Retina (tissue), 1 donor: ENCODE measurements at regions not wholly inside any gene's neighbourhood (a gene's known extent, or its start where the extent isn't known, plus 50 kb on each side); places are given as distances from the start of the nearest gene placed in this dataset.
"Not testable (repeated sequence)": the region's sequence is repeated elsewhere in the genome, so short reads cannot be mapped to it uniquely, and the experiment has no call there.

Source experiments
- DNase-seq: peaks from one replicate; pipeline ENCODE4 v3.0.0-alpha.2; 2016

GRCh38 chr4:12005471-12005870 lies 576.8 kb upstream of the HS3ST1 start:
- DNase-seq: no peak

- DNase-seq: not testable (repeated sequence)
Observed at GRCh38 chr4:11996581-11996980, 567.9 kb upstream of the HS3ST1 start.

DNA sequence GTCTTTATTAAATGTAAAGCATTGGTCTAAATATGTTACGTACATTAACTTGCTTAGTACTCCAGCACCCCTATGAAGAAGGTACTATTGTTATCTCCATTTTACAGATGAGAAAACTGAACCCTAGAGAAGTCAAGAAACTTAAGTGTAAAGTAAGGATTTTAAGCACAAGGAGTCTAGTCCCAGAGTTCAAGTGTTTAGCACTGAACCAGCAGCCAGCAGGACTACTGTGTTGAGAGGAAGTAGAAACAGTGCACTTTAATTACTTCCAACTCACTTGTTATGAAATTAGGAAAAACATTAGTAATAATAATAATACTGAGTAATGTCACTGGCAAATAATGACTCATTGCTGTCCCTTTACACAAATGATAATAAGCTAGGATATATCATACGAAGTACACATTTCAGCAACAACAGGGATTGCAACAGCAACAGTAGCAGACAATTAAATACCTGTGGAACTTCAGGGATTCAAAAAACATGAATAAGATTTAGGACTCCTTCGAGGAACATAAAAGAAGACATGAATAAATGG lies 548.1 kb upstream of the HS3ST1 start:
- DNase-seq: no peak

DNA sequence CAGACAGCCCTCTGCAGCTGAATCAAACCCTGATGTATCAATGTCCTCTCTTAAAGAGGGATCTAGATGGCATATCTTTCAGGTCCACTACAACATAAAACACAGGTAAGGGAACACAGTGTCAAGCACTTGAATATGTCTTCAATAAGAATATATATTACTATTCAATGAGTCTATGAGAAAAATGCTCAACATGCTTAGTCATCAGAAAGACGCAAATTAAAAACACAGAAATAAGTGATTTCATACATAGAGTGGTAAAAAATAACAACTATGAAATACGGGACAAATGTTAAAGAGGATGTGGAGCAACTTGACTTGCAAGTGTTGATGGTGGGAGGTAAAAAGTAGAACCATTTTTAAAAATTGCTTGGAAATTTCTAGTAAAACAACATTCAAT lies 544.6 kb upstream of the HS3ST1 start:
- DNase-seq: no peak

GRCh38 chr4:11970754-11971153 lies 542.1 kb upstream of the HS3ST1 start:
- no peak for DNase-seq

DNA sequence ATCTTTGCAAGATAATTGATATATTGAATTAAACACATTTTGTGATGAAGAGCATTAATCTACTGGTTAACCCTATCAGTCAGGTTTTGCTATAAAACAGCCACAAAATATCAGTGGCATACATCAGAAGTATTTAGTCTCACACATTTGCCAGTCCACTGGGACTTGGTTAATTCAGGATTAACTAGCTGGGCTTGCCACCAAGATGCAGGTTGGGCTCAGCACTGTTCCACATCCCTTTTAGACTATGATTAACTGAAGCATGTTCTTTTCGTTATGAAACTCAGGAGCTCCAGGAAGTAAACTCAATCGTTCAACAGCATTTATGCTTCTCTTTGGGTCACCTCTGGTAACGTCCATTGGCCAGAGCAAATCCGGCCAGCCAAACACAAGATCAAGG lies 538.1 kb upstream of the HS3ST1 start:
- no peak for DNase-seq

DNA sequence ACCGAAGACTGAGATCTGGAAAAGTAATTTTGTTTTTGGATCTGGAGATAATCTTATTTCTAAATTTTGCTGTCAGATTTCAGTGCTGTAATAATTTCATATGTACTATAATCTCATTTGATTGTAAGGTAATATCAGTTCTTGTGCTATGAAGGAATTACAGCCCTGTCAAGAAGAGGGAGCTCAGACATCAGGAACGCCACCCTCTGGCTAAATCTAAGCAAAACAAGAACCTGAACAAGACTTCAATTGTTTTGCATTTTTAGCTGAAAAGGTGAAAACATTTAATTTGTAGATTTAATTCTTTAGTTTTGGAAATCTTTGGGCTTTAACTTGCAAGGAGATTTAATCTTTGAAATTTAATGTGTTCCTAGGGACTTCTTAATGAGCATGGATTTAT lies 525.4 kb upstream of the HS3ST1 start:
- DNase-seq: no peak

- no peak for DNase-seq
Observed at GRCh38 chr4:11949355-11949754, 520.7 kb upstream of the HS3ST1 start.

DNA sequence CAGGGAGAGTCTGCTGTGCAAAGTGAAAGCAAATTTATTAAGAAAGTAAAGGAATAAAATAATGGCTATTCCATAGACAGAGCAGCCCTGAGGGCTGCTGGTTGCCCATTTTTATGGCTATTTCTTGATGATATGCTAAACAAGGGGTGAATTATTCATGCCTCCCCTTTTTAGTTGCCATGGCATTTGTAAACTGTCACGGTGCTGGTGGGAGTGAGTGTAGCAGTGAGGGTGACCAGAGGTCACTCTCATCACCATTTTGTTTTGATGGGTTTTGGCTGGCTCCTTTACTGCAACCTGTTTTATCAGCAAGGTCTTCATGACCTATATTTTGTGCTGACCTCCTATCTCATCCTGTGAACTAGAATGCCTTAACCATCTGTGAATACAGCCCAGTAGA lies 518.9 kb upstream of the HS3ST1 start:
- DNase-seq: peak; percentile 11

DNA sequence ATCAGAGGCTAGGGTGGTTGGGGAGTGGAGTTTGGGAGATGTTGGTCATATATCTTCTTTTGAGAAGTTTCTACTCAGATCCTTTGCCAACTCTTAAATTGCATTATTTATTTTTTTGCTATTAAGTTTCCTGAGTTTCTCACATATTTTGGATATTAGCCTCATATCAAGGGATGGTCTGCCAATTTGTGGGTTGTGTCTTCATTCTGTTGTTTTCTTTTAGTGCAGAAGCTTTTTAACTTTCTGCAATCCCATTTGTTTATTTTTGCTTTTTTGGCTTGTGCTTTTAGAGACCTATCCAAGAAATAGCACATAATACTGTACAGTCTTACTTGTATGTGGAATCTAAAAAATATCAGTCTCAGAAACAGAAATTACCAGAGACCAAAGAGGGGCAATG lies 509.2 kb upstream of the HS3ST1 start:
- DNase-seq: no peak

DNA sequence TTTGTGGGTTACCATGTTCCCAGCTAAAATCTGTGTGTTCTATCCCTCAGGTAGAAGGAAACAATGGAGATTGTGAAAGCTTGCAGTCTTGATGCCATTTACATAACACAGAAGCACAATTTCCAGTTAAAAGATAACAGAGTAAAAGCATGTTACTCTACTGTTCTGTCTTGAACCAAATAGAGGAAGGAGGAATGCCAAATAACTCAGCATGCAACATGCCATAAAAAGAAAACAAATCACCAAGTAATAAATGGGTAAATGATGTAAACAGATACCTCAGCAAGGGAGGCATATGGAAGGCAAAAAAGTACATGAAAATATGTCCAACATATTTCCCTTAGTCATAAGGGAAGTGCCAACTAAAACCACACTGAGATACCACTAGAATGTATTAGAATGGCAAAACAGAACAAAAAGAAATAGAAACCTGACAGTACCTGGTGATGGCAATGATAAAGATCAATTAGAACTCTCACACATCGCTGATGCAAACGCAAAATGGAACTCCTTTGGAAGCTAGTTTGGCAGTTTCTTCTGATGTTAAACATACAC lies 502.6 kb upstream of the HS3ST1 start:
- no peak for DNase-seq

GRCh38 chr4:11929080-11929479 lies 500.4 kb upstream of the HS3ST1 start:
- DNase-seq: no peak

DNA sequence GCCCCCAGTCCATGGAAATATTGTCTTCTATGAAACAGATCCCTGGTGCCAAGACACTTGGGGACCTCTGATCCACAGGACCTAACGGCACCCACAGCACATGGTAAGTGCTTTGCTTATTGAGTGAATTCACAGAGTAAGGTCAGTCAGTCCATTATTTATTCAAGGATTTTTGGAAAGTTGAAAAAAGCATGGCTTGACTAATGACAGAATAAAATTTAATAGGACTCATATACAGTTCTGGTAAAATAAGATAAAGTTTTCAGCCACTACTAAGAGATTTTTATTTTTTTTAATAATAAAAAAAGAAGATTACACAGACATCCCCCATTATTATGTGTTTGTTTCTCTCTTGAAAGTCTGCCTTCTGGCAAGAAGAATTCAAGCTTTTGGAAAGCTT lies 490.6 kb upstream of the HS3ST1 start:
- DNase-seq: no peak

- peak; percentile 39 for DNase-seq
Observed at GRCh38 chr4:11914406-11914805, 485.7 kb upstream of the HS3ST1 start.

DNA sequence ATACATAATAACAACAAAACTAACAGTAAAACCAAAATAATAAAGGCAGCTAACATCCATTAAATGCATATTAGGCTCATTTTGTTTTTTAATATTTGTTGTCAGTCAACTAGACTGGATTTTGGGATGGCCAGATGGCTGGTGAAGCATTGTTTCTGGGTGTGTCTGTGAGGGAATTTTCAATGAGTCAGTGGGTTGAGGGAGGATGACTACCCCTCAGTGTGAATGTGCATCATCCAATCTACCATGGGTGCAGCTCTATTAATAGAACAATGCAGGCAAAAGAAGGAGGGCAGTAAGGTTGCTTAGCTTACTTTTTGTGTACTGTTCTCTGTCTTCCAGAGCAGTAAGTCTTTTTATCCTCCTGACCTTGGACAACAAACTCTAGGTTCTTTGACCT lies 484.2 kb upstream of the HS3ST1 start:
- no peak for DNase-seq

DNA sequence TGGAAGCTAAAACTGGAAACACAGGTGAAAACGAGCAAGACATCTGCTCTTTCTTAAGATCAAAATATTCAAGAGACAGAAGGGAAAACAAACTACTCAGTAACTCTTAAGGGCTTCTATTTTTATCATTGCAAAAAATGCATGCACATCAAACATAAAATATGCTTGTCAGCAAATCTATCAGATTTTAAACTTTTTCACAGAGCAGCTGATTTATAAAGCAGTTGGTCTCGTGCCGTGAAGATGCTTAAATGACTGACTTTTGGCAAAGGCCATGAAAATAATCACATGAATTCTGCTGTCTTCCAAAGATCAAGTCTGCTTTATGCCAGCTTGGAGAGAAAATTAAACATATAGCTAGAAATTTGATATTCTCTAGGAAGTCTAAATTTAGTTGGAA lies 482.1 kb upstream of the HS3ST1 start:
- no peak for DNase-seq

- DNase-seq: no peak
Observed at GRCh38 chr4:11908712-11909111, 480.0 kb upstream of the HS3ST1 start.

DNA sequence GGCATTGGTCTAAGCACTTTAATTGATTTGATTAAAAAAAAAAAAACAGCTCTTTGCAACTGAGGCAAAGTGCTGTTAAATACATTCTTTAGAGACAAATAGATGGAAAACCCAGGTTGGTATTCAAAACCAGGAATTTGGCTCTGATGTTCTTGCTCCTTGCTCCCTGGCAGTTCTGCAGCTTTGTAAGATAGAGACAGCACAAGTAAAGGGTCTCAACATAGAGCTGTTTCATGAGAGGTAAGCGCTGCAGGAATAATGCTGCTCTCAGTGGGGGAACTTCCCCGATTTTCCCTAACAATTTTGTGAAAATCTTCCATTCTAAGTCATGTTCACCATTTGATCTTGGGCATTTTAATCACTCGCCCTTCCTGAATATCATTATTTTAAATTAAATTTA lies 479.5 kb upstream of the HS3ST1 start:
- no peak for DNase-seq

GRCh38 chr4:11904846-11905739 lies 476.4 kb upstream of the HS3ST1 start:
- DNase-seq: no peak

- DNase-seq: no peak
Observed at GRCh38 chr4:11904117-11904535, 475.4 kb upstream of the HS3ST1 start.

DNA sequence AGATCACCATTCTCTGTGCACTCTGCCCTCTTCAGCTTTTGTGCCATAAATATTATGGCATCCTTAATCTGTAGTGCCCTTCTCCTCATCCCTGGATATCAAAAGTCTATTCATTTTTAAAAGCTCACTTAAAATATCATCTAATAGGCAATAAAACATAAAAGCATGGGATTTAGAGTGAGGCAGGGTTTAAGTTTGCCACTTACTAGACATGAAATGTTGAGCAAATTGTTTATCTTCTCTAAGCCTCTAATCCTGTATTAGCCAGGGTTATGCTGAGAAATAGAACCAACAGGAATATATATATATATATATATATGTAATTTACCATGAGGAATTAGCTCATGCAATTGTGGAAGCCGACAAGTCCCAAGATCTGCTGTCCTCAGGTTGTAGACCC lies 472.4 kb upstream of the HS3ST1 start:
- no peak for DNase-seq

GRCh38 chr4:11900359-11900758 lies 471.7 kb upstream of the HS3ST1 start:
- no peak for DNase-seq

DNA sequence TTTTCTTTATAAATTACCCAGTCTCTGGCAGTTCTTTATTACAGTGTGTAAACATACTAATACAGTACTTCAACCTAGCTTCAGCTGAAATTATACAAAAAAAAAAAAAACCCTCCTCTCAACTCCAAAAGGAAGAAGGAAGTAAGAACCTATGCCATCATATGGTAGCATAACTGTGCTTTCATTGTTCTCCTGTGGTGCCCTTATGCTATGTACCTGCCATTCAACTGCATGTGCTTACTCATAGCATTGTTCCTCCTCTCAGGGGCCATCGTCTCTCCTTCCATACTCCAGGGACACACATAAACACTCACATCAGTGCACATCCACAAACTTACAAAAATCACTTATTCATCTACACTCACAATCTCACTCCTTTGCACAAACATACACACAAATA lies 470.1 kb upstream of the HS3ST1 start:
- no peak for DNase-seq

GRCh38 chr4:11895766-11896165 lies 467.1 kb upstream of the HS3ST1 start:
- no peak for DNase-seq
